ENCODE measurements at regions not wholly inside any gene's neighbourhood (a gene's known extent, or its start where the extent isn't known, plus 50 kb on each side); places are given as distances from the start of the nearest gene placed in this dataset.

DNA sequence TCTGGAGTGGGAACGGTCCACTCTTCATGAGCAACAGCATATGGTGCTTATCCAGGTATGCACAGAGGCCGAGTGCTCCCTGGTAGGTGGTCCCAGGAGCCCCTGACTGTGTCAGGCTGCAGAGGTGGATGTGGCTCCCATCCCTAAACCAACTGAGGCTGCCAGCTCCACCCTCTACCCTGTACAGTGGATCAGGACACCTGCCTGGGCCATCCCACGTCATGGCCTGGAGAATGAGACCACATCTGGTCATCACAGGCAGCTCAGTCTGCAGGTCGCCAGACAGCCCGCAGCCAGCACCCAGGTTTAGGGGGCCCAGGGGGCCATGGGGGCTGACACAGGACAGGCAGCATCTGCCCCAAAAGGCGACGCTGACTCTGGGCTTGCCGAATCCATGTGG is 100.3 kb upstream of the TMEM18 start:
- TF ChIP-seq, protein P1, sequence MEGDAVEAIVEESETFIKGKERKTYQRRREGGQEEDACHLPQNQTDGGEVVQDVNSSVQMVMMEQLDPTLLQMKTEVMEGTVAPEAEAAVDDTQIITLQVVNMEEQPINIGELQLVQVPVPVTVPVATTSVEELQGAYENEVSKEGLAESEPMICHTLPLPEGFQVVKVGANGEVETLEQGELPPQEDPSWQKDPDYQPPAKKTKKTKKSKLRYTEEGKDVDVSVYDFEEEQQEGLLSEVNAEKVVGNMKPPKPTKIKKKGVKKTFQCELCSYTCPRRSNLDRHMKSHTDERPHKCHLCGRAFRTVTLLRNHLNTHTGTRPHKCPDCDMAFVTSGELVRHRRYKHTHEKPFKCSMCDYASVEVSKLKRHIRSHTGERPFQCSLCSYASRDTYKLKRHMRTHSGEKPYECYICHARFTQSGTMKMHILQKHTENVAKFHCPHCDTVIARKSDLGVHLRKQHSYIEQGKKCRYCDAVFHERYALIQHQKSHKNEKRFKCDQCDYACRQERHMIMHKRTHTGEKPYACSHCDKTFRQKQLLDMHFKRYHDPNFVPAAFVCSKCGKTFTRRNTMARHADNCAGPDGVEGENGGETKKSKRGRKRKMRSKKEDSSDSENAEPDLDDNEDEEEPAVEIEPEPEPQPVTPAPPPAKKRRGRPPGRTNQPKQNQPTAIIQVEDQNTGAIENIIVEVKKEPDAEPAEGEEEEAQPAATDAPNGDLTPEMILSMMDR (IDR thresholded peaks at IDR 0.05 in 4 of 5, conservative IDR thresholded peaks at IDR 0.05 in 1 of 5), result no peak
- TF ChIP-seq POLR2A (IDR thresholded peaks at IDR 0.05), result no peak

All from gastrocnemius medialis (tissue), 4 donors.